Brain microvascular endothelial cell (primary cell): ENCODE measurements at regions not wholly inside any gene's neighbourhood (a gene's known extent, or its start where the extent isn't known, plus 50 kb on each side); places are given as distances from the start of the nearest gene placed in this dataset.

Experiments
- DNase-seq: peaks from one replicate; pipeline ENCODE4 v3.0.0-alpha.2; 2020
- H3K27ac ChIP-seq: fragments of 250-450 bp; sonication (Bioruptor Pico); 2 replicates; pipeline ENCODE4 v1.5.1; 2020; ENCODE audit warnings: mild to moderate bottlenecking, moderate library complexity
- H3K27me3 ChIP-seq: fragments of 250-450 bp; sonication (Bioruptor Pico); replicated peaks from 2 replicates; pipeline ENCODE4 v1.5.1; 2020; ENCODE audit warnings: mild to moderate bottlenecking
- H3K36me3 ChIP-seq: fragments of 250-450 bp; sonication (Bioruptor Pico); replicated peaks from 2 replicates; pipeline ENCODE4 v1.5.1; 2020; ENCODE audit warnings: mild to moderate bottlenecking
- H3K4me3 ChIP-seq: 2 replicates; pipeline ENCODE4 v1.5.1; 2011; ENCODE audit warnings: low read depth, mild to moderate bottlenecking, control low read depth, low read length, moderate library complexity
- CTCF ChIP-seq: IDR thresholded peaks from 2 replicates; pipeline ENCODE4 v1.5.1; 2011; ENCODE audit warnings: low read depth, mild to moderate bottlenecking, moderate library complexity, low read length, control low read depth, inconsistent platforms; ENCODE audit errors: missing control alignments
- in situ Hi-C: cut with HindIII; loops from 2 replicates; pipeline ENCODE4 v1.10.0; 2017; ENCODE audit warnings: low sequenced_read_pairs, low pct_ligation_motif_present

- DNase-seq: no peak
- no peak overlapping the region for H3K27ac ChIP-seq
- in situ Hi-C loops: no loop called here
- no peak overlapping the region for H3K4me3 ChIP-seq
- no peaks in the 10 kb centered on the region for H3K27me3 ChIP-seq
- TF ChIP-seq CTCF: no peak
- H3K36me3 ChIP-seq: no peaks in the 10 kb centered on the region
These were observed 253.4 kb downstream of the IGSF11 start for GRCh38 chr3:118781232-118781631.

GRCh38 chr3:118781839-118782238 lies 252.8 kb downstream of the IGSF11 start:
- H3K4me3 ChIP-seq: no peak overlapping the region
- no peak overlapping the region for H3K27ac ChIP-seq
- in situ Hi-C loops: no loop called here
- DNase-seq: no peak
- no peak for TF ChIP-seq CTCF
- no peaks in the 10 kb centered on the region for H3K27me3 ChIP-seq
- H3K36me3 ChIP-seq: no peaks in the 10 kb centered on the region

- TF ChIP-seq CTCF: no peak
- DNase-seq: no peak
- no peaks in the 10 kb centered on the region for H3K36me3 ChIP-seq
- in situ Hi-C loops: no loop called here
- no peak overlapping the region for H3K27ac ChIP-seq
- no peak overlapping the region for H3K4me3 ChIP-seq
- H3K27me3 ChIP-seq: no peaks in the 10 kb centered on the region
These were observed 251.9 kb downstream of the IGSF11 start for GRCh38 chr3:118782755-118783202.

GRCh38 chr3:118785415-118785814 lies 249.2 kb downstream of the IGSF11 start:
- Histone ChIP-seq H3K4me3 (no peak overlapping the region), H3K27me3 (no peaks in the 10 kb centered on the region), H3K27ac (no peak overlapping the region), H3K36me3 (no peaks in the 10 kb centered on the region)
- in situ Hi-C loops: no loop called here
- no peak for DNase-seq
- no peak for TF ChIP-seq CTCF

- no peak overlapping the region for H3K27ac ChIP-seq
- in situ Hi-C loops: no loop called here
- H3K36me3 ChIP-seq: no peaks in the 10 kb centered on the region
- DNase-seq: no peak
- H3K27me3 ChIP-seq: no peaks in the 10 kb centered on the region
- no peak overlapping the region for H3K4me3 ChIP-seq
- no peak for TF ChIP-seq CTCF
These were observed 243.4 kb downstream of the IGSF11 start for GRCh38 chr3:118791246-118791645.

GRCh38 chr3:118792191-118792590 lies 242.5 kb downstream of the IGSF11 start:
- no peak for TF ChIP-seq CTCF
- H3K27me3 ChIP-seq: no peaks in the 10 kb centered on the region
- DNase-seq: no peak
- no peak overlapping the region for H3K27ac ChIP-seq
- H3K36me3 ChIP-seq: no peaks in the 10 kb centered on the region
- in situ Hi-C loops: no loop called here
- no peak overlapping the region for H3K4me3 ChIP-seq
